Progenitor cell of endocrine pancreas (in vitro differentiated cells): ENCODE measurements at regions not wholly inside any gene's neighbourhood (a gene's known extent, or its start where the extent isn't known, plus 50 kb on each side); places are given as distances from the start of the nearest gene placed in this dataset.
"Not testable (repeated sequence)": the region's sequence is repeated elsewhere in the genome, so short reads cannot be mapped to it uniquely, and the experiment has no call there.

ENCODE experiments used
- DNase-seq: peaks from one replicate; pipeline ENCODE4 v3.0.0; 2021; ENCODE audit warnings: low spot score; ENCODE audit not compliant: unreplicated experiment
- H3K27ac Mint-ChIP-seq: 2 replicates; pipeline ENCODE4 v1.8.0; 2021; ENCODE audit warnings: mild to moderate bottlenecking, moderate library complexity, mixed read lengths
- H3K27me3 Mint-ChIP-seq: 2 replicates; pipeline ENCODE4 v1.8.0; 2021; ENCODE audit warnings: mixed read lengths
- H3K36me3 Mint-ChIP-seq: 2 replicates; pipeline ENCODE4 v1.8.0; 2022; ENCODE audit warnings: mixed read lengths; ENCODE audit not compliant: insufficient read depth
- H3K4me1 Mint-ChIP-seq: 2 replicates; pipeline ENCODE4 v1.8.0; 2021; ENCODE audit warnings: low read depth, mixed read lengths
- H3K4me3 Mint-ChIP-seq: 2 replicates; pipeline ENCODE4 v1.8.0; 2021; ENCODE audit warnings: low read depth, mild to moderate bottlenecking, moderate library complexity, mixed read lengths
- H3K9me3 Mint-ChIP-seq: 2 replicates; pipeline ENCODE4 v1.8.0; 2021; ENCODE audit warnings: low read depth, mixed read lengths
- TF ChIP-seq, protein P1 (sequence below): fragments of 200-600 bp; sonication (generic); IDR thresholded peaks from one replicate; pipeline ENCODE4 v1.5.0; 2021; ENCODE audit warnings: antibody characterized with exemption, mild to moderate bottlenecking; ENCODE audit not compliant: unreplicated experiment

GRCh38 chr5:99176186-99176585, 247.4 kb upstream of the CHD1 start:
- no peak for DNase-seq
- Mint-ChIP-seq H3K4me1 (peaks cover 19% of the 10 kb centered on the region), H3K27me3 (no peaks in the 10 kb centered on the region), H3K27ac (no peak overlapping the region), H3K9me3 (peaks cover 6% of the 10 kb centered on the region), H3K36me3 (no peaks in the 10 kb centered on the region), H3K4me3 (no peak overlapping the region)
- TF ChIP-seq, protein P1, sequence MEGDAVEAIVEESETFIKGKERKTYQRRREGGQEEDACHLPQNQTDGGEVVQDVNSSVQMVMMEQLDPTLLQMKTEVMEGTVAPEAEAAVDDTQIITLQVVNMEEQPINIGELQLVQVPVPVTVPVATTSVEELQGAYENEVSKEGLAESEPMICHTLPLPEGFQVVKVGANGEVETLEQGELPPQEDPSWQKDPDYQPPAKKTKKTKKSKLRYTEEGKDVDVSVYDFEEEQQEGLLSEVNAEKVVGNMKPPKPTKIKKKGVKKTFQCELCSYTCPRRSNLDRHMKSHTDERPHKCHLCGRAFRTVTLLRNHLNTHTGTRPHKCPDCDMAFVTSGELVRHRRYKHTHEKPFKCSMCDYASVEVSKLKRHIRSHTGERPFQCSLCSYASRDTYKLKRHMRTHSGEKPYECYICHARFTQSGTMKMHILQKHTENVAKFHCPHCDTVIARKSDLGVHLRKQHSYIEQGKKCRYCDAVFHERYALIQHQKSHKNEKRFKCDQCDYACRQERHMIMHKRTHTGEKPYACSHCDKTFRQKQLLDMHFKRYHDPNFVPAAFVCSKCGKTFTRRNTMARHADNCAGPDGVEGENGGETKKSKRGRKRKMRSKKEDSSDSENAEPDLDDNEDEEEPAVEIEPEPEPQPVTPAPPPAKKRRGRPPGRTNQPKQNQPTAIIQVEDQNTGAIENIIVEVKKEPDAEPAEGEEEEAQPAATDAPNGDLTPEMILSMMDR = no peak

- TF ChIP-seq, protein P1 = peak; percentile 57
- H3K4me3 Mint-ChIP-seq = no peak overlapping the region
Measured at GRCh38 chr5:99169309-99169708, 240.5 kb upstream of the CHD1 start.

GRCh38 chr5:99161538-99161937, 232.7 kb upstream of the CHD1 start:
- H3K4me3 Mint-ChIP-seq, DNase-seq, H3K9me3 Mint-ChIP-seq, H3K4me1 Mint-ChIP-seq, H3K36me3 Mint-ChIP-seq, H3K27me3 Mint-ChIP-seq, H3K27ac Mint-ChIP-seq: not testable (repeated sequence)

More at GRCh38 chr5:99169309-99169708, 240.5 kb upstream of the CHD1 start:
- Mint-ChIP-seq H3K27ac (peak overlapping the region; percentile 69), H3K9me3 (peaks cover 9% of the 10 kb centered on the region), H3K36me3 (no peaks in the 10 kb centered on the region), H3K4me1 (peaks cover 14% of the 10 kb centered on the region), H3K27me3 (no peaks in the 10 kb centered on the region)
- no peak for DNase-seq

DNA sequence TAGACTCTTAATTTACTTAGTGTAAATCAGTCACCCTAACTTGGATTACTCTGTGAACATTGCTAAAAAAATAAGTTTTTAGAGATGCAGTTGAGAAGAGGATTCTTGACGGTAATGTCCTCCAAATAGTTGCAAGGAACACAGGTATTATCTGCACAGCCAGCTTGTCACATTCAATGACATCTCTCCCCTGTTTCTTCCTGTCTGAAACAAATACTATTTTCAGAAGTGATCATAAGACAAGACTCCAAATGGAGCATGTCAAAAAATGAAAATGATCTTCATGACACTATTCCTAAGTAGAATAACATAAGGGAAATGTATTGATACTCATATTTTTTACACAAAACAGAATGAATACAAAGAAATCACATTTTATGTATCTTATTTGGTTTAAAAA, 227.9 kb upstream of the CHD1 start:
- Mint-ChIP-seq H3K9me3 (peaks cover 2% of the 10 kb centered on the region), H3K4me1 (peaks cover 8% of the 10 kb centered on the region), H3K4me3 (no peak overlapping the region), H3K27ac (no peak overlapping the region), H3K36me3 (no peaks in the 10 kb centered on the region), H3K27me3 (no peaks in the 10 kb centered on the region)
- DNase-seq = no peak
- TF ChIP-seq, protein P1 = no peak

GRCh38 chr5:99143283-99143795, 214.5 kb upstream of the CHD1 start:
- not testable (repeated sequence) for H3K27ac Mint-ChIP-seq

GRCh38 chr5:99141534-99142128, 212.8 kb upstream of the CHD1 start:
- DNase-seq = no peak
- no peak overlapping the region for H3K27ac Mint-ChIP-seq
- H3K9me3 Mint-ChIP-seq = peaks cover 30% of the 10 kb centered on the region
- TF ChIP-seq, protein P1 = no peak
- H3K27me3 Mint-ChIP-seq = no peaks in the 10 kb centered on the region
- H3K4me1 Mint-ChIP-seq = no peaks in the 10 kb centered on the region
- no peak overlapping the region for H3K4me3 Mint-ChIP-seq
- peaks cover 11% of the 10 kb centered on the region for H3K36me3 Mint-ChIP-seq

More at GRCh38 chr5:99143283-99143795, 214.5 kb upstream of the CHD1 start:
- not testable (repeated sequence) for H3K4me3 Mint-ChIP-seq, H3K27me3 Mint-ChIP-seq, DNase-seq, H3K4me1 Mint-ChIP-seq
- H3K9me3 Mint-ChIP-seq = peaks cover 37% of the 10 kb centered on the region
- peaks cover 11% of the 10 kb centered on the region for H3K36me3 Mint-ChIP-seq
